Aorta (tissue), 5 donors: ENCODE measurements at regions not wholly inside any gene's neighbourhood (a gene's known extent, or its start where the extent isn't known, plus 50 kb on each side); places are given as distances from the start of the nearest gene placed in this dataset.
"Not testable (repeated sequence)": the region's sequence is repeated elsewhere in the genome, so short reads cannot be mapped to it uniquely, and the experiment has no call there.

Experiments used
- ATAC-seq: fragments of 200-7000 bp; cut with Tn5 transposase; one replicate; pipeline ENCODE4 v1.9.1; 2022; ENCODE audit warnings: moderate library complexity; ENCODE audit not compliant: low FRiP score
- DNase-seq, 2 donors: peaks; one replicate each; pipeline ENCODE4 v3.0.0-alpha.2; 2020
- H3K27ac ChIP-seq, 2 donors: one replicate each; pipeline ENCODE4 v1.5.1; 2013; ENCODE audit warnings: low read length in 2 of 2, mild to moderate bottlenecking in 2 of 2, moderate library complexity in 2 of 2, control low read depth in 1 of 2, inconsistent platforms in 1 of 2, low read depth in 1 of 2
- H3K27me3 ChIP-seq, 2 donors: one replicate each; pipeline ENCODE4 v1.6.1; 2013; ENCODE audit warnings: control low read depth in 1 of 2, low read length in 1 of 2, mild to moderate bottlenecking in 1 of 2, moderate library complexity in 1 of 2; ENCODE audit not compliant: insufficient read depth in 2 of 2, control insufficient read depth in 1 of 2
- H3K36me3 ChIP-seq, 2 donors: one replicate each; pipeline ENCODE4 v1.6.1; 2013; ENCODE audit warnings: control low read depth in 1 of 2, low read length in 1 of 2, mild to moderate bottlenecking in 1 of 2; ENCODE audit not compliant: insufficient read depth in 2 of 2, control insufficient read depth in 1 of 2
- H3K4me1 ChIP-seq, 2 donors: one replicate each; pipeline ENCODE4 v1.6.1; 2013; ENCODE audit warnings: low read length in 2 of 2, control low read depth in 1 of 2, mild to moderate bottlenecking in 1 of 2, moderate library complexity in 1 of 2; ENCODE audit not compliant: insufficient read depth in 2 of 2, control insufficient read depth in 1 of 2
- H3K4me3 ChIP-seq, 2 donors: one replicate each; pipeline ENCODE4 v1.5.1; 2013; ENCODE audit warnings: low read length in 2 of 2, control low read depth in 1 of 2, mild to moderate bottlenecking in 1 of 2
- H3K9me3 ChIP-seq: one replicate; pipeline ENCODE4 v1.6.1; 2013; ENCODE audit warnings: mild to moderate bottlenecking, low read length; ENCODE audit not compliant: control insufficient read depth
- WGBS, 2 donors: extraction: QIAGEN DNeasy Blood & Tissue Kit; methylation state at CpG; one replicate each; pipeline ENCODE4 v1.1.7; 2013; 5-methylcytosine and 5-hydroxymethylcytosine counted together
- intact Hi-C, 2 donors: fragments of 100-400 bp; cut with DNase I; formaldehyde crosslinking; loops; one replicate each; pipeline versions ENCODE4 v1.14.2 to v1.15.0; 2022
- donor health status: healthy with polysubstance abuse.
- donor health status: Bipolar disorder and iron deficiency.
- donor health status: DM: no; HTN: no; CAD: no.
- donor health status: DM: no; HTN: no; CAD: no.
- donor health status: DM: yes; HTN: yes; CAD: no.

DNA sequence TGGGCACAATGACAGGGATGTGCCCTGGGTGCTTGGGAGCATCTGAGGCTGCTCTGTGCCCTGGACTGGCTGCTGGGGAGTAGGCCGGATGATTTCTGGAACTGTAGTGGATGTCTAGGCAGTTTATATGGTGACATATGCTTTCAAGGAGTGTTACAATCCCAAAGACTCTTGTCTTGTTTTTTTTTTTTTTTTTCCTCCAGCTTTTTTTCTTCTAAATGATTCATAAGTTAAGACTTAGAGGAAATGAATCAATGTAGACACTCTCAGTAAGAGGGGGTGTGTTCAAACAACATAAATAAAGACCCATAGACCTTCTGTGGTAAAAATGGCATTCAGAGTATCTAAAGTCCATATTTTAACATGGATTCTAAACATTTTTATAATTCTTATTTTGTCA lies 706.1 kb upstream of the GOLIM4 start:
- no peaks in the 10 kb centered on the region for H3K4me1 ChIP-seq
- no peaks in the 10 kb centered on the region for H3K9me3 ChIP-seq
- no peak overlapping the region for H3K27ac ChIP-seq
- no peak for ATAC-seq
- H3K4me3 ChIP-seq: no peak overlapping the region
- intact Hi-C loops: no loop called here
- no peak for DNase-seq
- WGBS, 2 donors: 58 to 73% methylated on average over 1 of the region's 1 CpG
- no peaks in the 10 kb centered on the region for H3K27me3 ChIP-seq
- H3K36me3 ChIP-seq: no peaks in the 10 kb centered on the region

DNA sequence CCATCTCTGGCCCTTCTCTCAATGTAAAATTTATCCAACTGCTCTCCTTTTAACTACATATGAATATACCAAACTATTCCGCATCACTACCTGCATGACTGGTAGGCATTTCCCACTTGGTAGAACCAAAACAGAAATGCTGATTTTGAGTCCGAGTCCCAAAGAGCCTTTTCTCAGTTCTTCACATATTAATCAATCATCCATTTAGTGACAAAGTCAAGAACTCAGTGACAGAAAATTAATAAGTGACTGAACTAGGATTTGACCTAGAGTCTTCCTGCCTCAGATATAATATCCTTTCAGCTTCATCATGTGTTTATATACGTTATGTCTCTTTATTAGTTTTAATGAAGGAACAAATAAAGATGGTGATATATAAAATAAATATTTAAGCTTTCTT lies 700.6 kb upstream of the GOLIM4 start:
- Histone ChIP-seq H3K36me3 (no peaks in the 10 kb centered on the region), H3K9me3 (no peaks in the 10 kb centered on the region), H3K4me1 (no peaks in the 10 kb centered on the region), H3K27ac (no peak overlapping the region), H3K27me3 (no peaks in the 10 kb centered on the region), H3K4me3 (no peak overlapping the region)
- DNase-seq: no peak
- intact Hi-C loops: no loop called here
- WGBS, 2 donors: 77 to 78% methylated on average over 3 of the region's 3 CpGs
- no peak for ATAC-seq

DNA sequence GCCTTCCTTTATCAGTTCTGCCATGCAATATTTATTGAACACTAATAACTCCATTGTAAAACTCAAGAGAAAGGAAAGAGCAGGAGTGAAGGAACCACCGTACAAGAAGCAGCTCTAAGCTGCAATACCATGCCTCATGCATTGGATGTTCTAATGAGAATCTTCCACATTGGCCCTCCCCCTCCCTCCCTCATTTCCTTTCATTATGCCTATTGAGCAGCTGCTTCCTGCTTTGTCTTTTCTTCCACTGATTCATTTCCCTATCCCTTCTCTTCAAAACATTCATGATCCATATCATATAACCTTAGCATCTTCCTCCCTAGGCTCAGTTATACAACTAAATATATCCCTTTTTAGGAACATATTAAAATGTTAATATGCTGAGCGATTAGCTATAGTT lies 698.7 kb upstream of the GOLIM4 start:
- DNase-seq (no peak), ATAC-seq (no peak)
- no peaks in the 10 kb centered on the region for H3K36me3 ChIP-seq
- H3K9me3 ChIP-seq: no peaks in the 10 kb centered on the region
- no peaks in the 10 kb centered on the region for H3K27me3 ChIP-seq
- intact Hi-C loops: no loop called here
- no peaks in the 10 kb centered on the region for H3K4me1 ChIP-seq
- no peak overlapping the region for H3K4me3 ChIP-seq
- no peak overlapping the region for H3K27ac ChIP-seq
- 90 to 95% methylated on average over 2 of the region's 2 CpGs for WGBS, 2 donors

DNA sequence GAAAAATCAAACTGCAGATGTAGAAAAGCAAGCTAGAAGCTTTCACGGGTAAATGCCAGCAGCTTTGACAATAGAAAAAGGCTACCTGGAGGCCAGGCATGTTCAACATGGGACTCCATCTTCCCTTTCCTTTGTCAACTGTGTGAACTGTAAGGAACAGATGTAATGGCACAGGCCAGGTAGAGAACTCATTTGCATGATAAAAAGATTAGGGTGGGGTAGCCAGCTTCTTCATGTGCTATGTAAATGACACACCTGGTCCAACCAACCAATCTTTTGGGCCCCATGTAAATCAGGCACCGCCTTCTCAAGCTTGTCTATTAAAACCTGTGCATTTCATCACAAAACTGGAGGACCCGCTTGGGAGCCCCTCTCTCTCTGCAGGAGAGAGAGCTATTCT lies 686.5 kb upstream of the GOLIM4 start:
- intact Hi-C loops: no loop called here
- Histone ChIP-seq H3K27me3 (peaks cover 0 to 2% of the 10 kb centered on the region in 2 donors), H3K9me3 (peaks cover 2% of the 10 kb centered on the region), H3K27ac (no peak overlapping the region), H3K4me3 (no peak overlapping the region), H3K36me3 (no peaks in the 10 kb centered on the region), H3K4me1 (no peaks in the 10 kb centered on the region)
- ATAC-seq (no peak), DNase-seq (no peak)
- WGBS, 2 donors: 87 to 89% methylated on average over 3 of the region's 3 CpGs

DNA sequence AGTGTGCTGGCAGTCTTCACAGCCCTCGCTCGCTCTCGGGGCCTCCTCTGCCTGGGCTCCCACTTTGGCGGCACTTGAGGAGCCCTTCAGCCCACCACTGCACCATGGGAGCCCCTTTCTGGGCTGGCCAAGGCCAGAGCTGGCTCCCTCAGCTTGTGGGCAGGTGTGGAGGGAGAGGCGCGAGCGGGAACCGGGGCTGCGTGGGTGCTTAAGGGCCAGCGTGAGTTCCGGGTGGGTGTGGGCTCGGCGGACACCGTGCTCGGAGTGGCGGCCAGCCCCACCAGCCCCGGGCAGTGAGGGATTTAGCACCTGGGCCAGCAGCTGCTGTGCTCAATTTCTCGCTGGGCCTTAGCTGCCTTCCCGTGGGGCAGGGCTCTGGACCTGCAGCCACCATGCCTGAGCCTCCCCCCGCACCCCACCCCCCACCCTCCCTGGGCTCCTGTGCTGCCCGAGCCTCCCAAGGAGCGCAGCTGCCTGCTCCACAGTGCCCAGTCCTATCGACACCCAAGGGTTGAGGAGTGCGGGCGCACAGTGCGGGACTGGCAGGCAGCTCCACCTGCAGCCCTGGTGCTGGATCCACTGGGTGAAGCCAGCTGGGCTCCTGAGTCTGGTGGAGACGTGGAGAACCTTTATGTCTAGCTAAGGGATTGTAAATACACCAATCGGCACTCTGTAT lies 684.4 kb upstream of the GOLIM4 start:
- ATAC-seq, H3K27me3 ChIP-seq, H3K36me3 ChIP-seq, intact Hi-C loops, H3K9me3 ChIP-seq, H3K4me3 ChIP-seq, H3K4me1 ChIP-seq, H3K27ac ChIP-seq: not testable (repeated sequence)
- WGBS, 2 donors: 94% methylated on average over 23 to 28 of the region's 28 CpGs
- DNase-seq: peak in 1 of 2 donors; percentile 64

DNA sequence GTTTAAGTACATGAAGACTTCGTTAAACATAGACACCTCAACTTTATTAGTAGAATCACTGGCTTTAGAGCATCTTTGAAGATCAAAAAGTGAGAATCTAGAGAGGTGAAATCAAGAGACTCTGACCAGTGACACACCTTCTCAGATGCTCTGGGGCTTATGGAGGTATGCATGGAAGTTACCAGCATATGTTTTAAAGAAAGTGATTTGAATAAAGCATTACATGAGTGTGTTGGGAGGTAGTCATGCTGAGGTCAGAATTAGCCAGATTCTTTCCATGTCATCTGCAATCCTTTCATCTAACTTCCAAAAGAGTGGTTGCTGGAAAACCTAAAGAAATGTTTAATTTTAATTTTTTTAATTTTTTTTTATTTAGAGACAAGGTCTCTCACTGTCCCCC lies 658.0 kb upstream of the GOLIM4 start:
- Histone ChIP-seq H3K36me3 (no peaks in the 10 kb centered on the region), H3K27me3 (no peaks in the 10 kb centered on the region), H3K9me3 (no peaks in the 10 kb centered on the region), H3K4me3 (no peak overlapping the region), H3K4me1 (no peaks in the 10 kb centered on the region), H3K27ac (no peak overlapping the region)
- 79 to 85% methylated on average over 1 of the region's 1 CpG for WGBS, 2 donors
- no peak for DNase-seq
- intact Hi-C loops: no loop called here
- ATAC-seq: no peak

DNA sequence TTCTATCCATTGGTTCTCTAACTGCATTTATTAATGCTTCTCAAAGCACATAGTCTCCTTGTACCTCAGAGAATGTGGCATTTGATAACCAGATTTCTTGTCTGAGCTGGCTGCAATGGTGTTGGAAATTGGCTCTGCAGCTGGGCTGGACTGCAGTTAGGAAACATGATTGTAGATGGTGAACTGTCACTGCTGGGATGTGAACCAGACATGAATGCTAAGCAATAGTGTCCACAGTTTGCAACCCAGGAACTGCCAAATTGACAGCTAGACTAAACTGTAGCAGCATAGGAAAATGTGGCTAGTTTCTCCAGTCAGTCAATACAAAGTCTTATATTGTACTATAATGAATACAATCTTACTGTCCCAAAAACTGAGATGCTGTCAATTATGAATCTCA lies 656.6 kb upstream of the GOLIM4 start:
- Histone ChIP-seq H3K36me3 (no peaks in the 10 kb centered on the region), H3K27me3 (no peaks in the 10 kb centered on the region), H3K4me3 (no peak overlapping the region), H3K9me3 (no peaks in the 10 kb centered on the region), H3K4me1 (no peaks in the 10 kb centered on the region), H3K27ac (no peak overlapping the region)
- no peak for ATAC-seq
- intact Hi-C loops: no loop called here
- DNase-seq: no peak

DNA sequence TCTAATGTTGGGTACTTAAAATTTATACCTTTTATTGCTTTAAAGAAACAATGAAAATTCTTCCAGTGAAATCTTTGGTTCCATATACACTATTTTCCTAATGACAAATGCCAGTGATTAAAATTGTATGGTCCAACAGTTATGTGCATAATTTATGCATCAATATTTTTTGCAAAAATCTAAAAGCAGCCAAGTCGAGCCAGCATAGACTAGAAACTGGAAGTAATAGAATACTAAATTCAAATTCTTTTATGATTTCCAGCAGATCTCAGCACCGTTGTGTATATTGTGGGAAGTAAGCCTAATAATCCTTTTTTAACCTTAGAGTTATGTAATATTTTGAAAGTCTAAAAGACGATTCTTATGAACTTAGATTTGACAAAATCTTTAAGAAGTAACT lies 652.0 kb upstream of the GOLIM4 start:
- no peak overlapping the region for H3K27ac ChIP-seq
- H3K4me3 ChIP-seq: no peak overlapping the region
- no peaks in the 10 kb centered on the region for H3K36me3 ChIP-seq
- intact Hi-C loops: no loop called here
- 70 to 76% methylated on average over 3 of the region's 3 CpGs for WGBS, 2 donors
- H3K9me3 ChIP-seq: no peaks in the 10 kb centered on the region
- ATAC-seq: no peak
- no peaks in the 10 kb centered on the region for H3K4me1 ChIP-seq
- H3K27me3 ChIP-seq: no peaks in the 10 kb centered on the region
- DNase-seq: no peak

DNA sequence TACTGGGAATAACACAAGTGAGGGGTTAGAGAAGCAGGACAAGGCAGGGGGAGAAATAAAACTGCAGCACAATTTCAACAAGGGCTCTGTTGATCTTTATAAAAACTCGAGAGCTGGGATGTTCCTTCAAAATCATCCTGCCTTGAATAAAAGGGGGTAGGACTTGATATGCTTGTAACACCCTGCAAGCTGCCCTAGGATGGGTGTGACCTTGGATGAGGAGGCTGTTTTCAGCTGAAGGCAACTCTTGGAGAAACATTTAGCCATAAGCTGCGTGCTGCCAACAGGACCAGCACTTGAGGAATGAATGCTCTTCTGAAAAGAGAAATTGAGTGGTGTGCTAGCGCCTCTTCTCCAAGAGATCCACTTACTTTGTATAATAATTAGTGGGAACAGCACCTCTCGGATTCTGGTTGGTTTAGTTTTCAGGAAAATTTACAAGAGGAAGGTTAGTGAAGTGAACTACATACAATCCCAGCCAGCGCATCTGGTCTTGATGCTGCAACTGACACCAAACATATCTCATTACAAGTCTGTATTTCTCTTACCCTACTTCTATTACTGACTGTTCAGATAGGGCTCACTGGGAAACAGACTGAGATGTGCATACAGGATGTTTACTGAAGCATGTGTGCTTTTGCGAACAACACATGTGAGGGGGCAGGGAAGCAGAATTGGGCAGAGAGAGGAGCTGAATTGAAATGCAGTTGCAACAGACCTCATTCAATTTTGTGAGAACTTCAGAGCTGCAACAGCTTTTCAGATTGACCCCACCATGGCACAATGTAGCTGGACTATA lies 643.0 kb upstream of the GOLIM4 start:
- no peaks in the 10 kb centered on the region for H3K27me3 ChIP-seq
- intact Hi-C loops: no loop called here
- DNase-seq (no peak), ATAC-seq (no peak)
- H3K27ac ChIP-seq: no peak overlapping the region
- WGBS, 2 donors: 74 to 80% methylated on average over 6 of the region's 6 CpGs
- H3K4me1 ChIP-seq: no peaks in the 10 kb centered on the region
- no peak overlapping the region for H3K4me3 ChIP-seq
- H3K36me3 ChIP-seq: no peaks in the 10 kb centered on the region
- H3K9me3 ChIP-seq: peaks cover 1% of the 10 kb centered on the region
